ENCODE measurements at regions not wholly inside any gene's neighbourhood (a gene's known extent, or its start where the extent isn't known, plus 50 kb on each side); places are given as distances from the start of the nearest gene placed in this dataset.

GRCh38 chr21:35254006-35254764 is 205.1 kb upstream of the RUNX1 start:
- TF ChIP-seq CTCF (IDR thresholded peaks at IDR 0.05 in 4 of 5, conservative IDR thresholded peaks at IDR 0.05 in 1 of 5) = no peak
- peak in 1 of 2 donors; percentile 37 for TF ChIP-seq POLR2A (IDR thresholded peaks at IDR 0.05)
